ENCODE measurements at regions not wholly inside any gene's neighbourhood (a gene's known extent, or its start where the extent isn't known, plus 50 kb on each side); places are given as distances from the start of the nearest gene placed in this dataset.

GRCh38 chr6:10272591-10272990 is 142.3 kb downstream of the TFAP2A start:
- no peak for TF ChIP-seq CTCF (conservative IDR thresholded peaks at IDR 0.05 in 1 of 2, IDR thresholded peaks at IDR 0.05 in 1 of 2; ENCODE audit: extremely low read depth in 1 of 2, insufficient read depth in 1 of 2, low read depth in 1 of 2, low read length in 2 of 2)
- TF ChIP-seq EZH2 (IDR thresholded peaks at IDR 0.05; ENCODE audit: borderline replicate concordance, low read length) = no peak

All from mammary epithelial cell (primary cell).